GM21526 (cell line): ENCODE measurements at regions not wholly inside any gene's neighbourhood (a gene's known extent, or its start where the extent isn't known, plus 50 kb on each side); places are given as distances from the start of the nearest gene placed in this dataset.
"Not testable (repeated sequence)": the region's sequence is repeated elsewhere in the genome, so short reads cannot be mapped to it uniquely, and the experiment has no call there.

Experiments
- ATAC-seq: cut with Tn5 transposase; IDR thresholded peaks from one replicate; pipeline ENCODE4 v1.9.1; 2021; ENCODE audit warnings: moderate library complexity; ENCODE audit not compliant: unreplicated experiment, low FRiP score

DNA sequence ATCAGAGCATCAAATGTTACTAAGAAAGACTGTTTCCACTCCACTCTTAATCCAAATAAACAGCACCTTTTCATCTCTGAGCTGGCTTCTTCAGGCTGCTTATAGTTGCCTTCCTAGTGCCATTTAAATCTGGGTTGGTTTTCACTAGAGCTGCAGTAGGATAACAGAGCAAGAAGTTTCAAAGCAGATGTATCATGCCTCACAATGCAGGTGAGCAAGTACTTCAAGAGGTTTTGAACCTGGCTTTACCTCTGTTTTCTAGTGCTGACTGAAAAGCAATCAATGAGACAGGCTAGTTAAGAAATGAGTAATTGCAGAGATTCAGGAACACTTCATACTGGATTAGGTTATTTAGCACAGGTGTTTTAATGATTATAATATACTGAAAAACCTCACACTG, 147.7 kb upstream of the SATB1 start:
- no peak for ATAC-seq

DNA sequence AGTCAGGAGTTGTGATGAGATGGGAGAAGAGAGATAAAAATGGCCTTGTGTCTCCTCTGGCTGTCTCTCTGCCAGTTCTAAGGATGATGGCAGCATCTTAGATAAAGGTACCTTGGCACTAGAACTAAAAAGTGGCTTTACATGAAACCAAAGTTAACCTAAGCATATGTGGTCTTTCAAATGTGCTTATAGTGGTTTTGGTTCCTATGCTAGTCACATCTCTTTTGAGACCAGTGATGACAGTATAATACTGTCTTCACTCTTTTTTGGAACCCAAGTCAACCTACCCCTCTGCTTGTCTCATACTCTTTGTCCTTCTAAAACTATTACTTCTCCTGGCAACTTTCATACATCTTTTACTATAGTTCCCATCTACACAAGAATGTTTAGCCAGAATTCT, 142.2 kb upstream of the SATB1 start:
- no peak for ATAC-seq

DNA sequence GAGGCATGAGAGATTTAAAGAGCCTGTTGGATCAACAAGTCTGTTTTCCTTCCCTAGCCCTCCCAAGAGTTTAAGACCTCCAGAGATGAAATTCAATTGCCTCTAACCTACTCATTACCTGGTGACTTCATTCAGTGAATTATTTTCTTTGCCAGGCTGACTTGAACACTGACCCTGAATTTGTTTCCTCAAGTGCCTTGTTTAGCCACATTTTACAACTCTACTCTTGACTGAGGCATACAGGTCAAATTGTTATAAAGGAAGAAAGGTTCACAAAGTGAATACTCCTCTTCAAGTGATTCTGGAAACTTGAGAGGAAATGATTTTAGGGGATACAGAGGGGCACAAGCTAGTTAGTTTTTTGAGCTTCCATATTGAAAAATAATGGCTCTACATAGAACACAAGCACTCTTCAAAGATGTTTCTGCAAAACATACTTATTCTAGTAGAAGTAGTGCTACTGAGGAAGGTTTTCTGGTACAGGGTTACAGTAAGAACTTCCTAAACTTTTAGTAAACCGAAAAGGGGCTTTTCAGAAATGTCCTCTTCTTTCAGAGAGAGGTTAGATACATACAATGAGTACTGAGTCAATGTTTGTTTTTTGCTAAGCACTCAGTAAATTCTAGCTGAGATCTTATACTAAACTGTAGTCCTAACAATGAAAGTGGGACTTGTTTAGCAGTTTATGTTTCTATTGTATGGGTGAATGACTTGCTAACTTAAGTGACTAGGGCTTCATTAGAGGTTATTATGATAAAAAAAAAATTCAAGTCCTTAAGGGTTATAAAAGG, 137.4 kb upstream of the SATB1 start:
- no peak for ATAC-seq

GRCh38 chr3:18559331-18559842, 134.2 kb upstream of the SATB1 start:
- ATAC-seq: peak; percentile 68

- ATAC-seq: no peak
Measured at GRCh38 chr3:18558507-18558906, 133.4 kb upstream of the SATB1 start.

DNA sequence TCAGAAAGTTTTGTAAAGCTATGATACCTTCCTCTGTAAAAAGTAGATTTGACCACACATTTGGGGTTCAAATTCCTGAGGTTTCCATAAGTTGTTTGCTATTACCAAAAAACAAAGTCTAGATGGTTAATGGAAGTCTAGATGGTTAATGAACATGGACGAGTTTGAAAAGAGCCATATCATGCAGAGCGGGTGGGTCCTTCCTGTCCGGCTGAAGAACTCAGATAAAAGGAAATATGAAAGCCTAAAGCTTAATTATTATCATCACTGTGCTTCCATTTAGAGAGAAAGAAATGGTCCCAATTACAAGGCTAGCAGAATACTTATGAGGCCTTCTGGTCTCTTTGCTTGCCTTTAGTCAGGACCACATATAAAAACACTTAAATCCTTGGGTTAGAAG, 132.1 kb upstream of the SATB1 start:
- no peak for ATAC-seq

DNA sequence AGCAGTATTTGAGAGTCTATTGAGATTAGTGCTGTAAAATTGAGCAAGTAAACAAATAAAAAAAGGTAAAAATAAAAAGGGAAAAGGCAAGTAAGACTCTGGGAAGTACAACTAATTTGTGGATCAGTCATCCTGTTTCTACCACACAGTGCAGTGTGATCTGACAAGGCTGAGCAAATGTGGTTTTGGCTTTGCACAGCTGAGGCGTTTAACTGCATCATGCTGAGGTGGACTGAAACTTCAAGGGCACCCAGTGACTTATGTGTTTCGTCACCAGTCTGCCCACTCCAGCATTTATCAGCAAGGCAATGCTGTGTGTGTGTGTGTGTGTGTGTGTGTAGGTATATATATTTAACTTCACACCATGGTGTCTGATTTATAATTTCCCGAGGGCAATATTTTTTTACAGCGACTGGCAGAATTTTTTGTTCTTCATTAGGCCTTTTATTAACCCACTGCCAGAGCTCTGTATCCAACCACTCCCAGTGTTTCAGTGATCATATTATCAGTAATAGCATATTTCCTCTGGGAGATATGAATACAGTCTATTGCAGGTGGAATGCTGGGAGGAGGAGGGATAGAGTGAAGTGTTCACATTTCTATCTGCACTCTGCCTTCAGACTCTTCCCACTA, 131.5 kb upstream of the SATB1 start:
- peak; percentile 67 for ATAC-seq

DNA sequence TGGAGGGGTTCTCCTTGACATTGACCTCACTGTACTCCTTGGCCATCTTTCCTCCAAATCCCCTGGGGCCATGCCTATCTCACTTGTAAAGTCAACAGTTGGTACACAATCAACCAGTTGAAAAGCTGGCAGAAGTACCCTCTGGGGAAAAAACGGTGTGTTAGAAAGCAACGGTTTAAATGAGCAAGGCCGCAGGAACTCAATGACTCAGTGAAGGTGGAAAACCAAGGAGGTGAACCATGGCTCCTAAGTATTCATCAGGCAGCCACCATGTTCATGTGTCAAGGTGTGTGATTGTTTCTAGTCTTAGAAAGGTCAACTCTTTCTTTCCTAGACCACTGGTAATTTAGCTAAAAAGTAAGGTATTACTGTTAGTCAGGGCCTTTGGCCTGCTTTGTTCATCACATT, 130.9 kb upstream of the SATB1 start:
- ATAC-seq: no peak

GRCh38 chr3:18552579-18553105, 127.5 kb upstream of the SATB1 start:
- not testable (repeated sequence) for ATAC-seq

GRCh38 chr3:18546632-18547031, 121.5 kb upstream of the SATB1 start:
- ATAC-seq: no peak

DNA sequence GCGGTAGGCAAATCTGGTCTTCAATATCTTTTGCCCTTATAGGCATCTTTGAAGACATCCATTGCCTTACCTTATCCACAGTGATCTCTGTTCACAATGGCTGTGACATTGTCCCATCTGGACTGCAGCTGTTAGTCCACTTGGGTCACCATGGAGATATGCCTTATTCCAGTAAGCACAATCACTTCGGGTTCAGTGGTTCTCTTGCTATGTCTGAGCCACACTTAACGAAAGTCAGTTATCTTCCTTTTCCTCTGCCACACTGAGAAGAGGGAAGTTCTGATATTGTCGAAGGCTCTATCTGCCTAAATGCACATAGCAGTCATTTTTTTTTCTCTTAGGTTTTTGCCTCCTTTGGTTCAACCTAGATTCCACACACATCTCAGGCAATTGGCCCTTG, 119.0 kb upstream of the SATB1 start:
- ATAC-seq: no peak

DNA sequence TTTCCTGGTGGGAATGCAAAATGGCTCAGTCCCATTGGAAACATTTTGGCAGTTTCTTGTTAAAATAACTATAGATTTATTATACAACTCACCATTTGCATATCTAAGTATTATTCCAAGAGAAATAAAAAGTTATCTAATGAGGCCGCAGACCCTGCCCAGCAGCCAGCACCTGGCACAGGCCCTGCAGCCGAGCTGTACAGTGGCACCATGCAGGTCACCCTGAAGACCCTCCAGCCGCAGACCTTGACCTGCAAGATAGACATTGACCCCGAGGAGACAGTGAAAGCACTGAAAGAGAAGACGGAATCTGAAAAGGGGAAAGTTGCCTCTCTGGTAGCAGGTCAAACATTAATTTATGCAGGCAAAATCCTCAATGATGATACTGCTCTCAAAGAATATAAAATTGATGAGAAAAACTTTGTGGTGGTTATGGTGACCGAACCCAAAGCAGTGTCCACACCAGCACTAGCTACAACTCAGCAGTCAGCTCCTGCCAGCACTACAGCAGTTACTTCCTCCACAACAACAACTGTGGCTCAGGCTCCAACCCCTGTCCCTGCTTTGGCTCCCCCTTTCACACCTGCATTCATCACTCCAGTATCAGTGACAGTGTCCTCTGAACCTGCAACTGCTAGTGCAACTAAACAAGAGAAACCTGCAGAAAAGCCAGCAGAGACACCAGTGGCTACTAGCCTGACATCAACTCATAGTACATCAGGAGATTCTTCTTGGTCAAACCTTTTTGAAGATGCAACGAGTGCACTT, 113.5 kb upstream of the SATB1 start:
- no peak for ATAC-seq

DNA sequence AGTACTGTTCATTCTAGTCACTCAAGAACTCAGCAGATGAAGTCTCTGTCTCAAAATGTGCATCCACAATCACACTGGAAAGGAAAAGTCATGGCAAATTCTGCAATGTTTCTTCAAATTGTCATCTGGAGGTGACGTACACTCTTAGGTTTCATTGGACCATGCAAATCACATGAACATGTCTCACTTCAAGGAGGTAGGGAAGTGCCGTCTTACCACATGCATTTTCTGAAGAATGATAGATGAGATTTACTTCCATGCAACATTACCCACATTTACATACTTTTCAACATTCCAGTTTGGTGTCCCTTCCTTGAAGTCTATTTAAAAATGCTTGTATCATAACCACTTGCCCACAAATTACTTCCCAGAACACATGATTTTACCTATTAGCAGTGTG, 107.9 kb upstream of the SATB1 start:
- ATAC-seq: no peak

DNA sequence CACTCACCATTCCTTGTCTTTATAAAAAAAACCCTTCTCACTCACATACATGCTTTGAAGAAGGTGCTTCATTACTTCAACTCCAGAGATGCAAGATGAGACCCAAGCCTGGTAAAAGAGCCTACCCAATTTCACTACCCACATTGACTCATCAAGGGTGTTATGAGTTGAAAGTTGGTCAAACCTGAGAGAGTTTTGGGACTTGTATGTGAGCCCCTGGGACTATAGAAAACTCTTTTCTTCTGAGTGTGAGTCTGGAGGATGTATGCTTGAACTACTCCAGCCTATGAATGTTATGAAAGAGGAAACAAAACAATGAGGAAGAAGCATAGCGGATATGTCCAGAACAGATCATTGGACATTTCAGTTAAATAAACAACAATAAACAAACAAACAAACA, 106.5 kb upstream of the SATB1 start:
- ATAC-seq: peak; percentile 60

GRCh38 chr3:18529631-18530030, 104.5 kb upstream of the SATB1 start:
- no peak for ATAC-seq

DNA sequence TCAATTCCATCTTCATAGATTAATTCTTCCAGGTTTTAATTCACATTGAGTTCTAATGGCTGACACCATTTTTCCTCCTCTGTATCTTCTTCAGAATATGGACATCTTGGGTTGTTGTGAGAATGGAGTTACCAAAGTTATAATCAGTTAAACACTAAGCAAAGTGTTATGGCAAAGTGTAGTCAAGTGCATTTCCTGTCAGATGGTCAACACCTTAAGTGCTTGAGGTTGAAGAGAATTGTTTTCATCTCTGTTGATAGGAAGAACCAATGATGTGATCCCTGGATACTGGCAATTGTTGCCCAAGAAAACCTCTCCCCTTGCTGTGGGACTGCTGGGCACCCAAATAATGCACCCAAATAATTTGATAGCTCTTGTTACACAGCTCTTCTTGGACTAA, 102.6 kb upstream of the SATB1 start:
- ATAC-seq: no peak

DNA sequence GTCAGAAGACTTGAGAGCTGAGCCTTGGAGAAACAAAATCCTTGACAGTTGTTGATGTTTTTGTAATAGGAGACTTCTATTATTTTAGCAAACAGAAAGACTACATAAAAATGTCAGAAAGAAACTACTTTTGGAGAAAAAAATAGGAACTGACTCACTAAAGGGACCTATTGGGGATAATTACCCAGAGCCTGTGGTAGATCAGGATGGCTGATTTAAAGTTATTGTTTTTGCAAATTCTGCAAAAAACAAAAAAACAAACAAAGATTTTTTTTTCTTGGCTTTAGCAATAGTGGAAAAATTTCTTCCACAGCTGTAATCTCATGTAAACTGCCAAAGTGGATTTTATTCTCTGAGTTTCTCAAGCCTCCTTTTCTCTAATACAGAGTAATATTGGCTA, 101.5 kb upstream of the SATB1 start:
- no peak for ATAC-seq

GRCh38 chr3:18516170-18516569, 91.0 kb upstream of the SATB1 start:
- ATAC-seq: not testable (repeated sequence)

DNA sequence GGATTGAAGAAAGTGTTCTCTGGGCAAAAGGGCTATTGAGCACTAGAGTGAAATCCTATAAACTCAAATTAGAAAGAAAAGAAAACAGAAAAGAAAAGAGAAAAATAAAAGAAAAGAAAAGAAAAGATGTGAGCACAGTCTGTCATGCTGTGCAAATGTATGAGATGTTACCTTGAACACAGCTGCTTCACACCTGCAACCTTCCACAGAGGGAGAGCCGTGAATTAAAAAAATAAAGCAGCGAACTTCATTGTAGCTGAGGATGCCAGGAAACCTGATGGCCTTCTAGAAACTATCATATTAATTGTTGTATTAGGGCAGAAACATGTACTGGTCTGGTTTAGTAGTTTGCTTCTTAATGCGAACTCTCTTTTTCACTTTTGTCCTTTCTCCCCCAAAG, 88.0 kb upstream of the SATB1 start:
- ATAC-seq: no peak

- no peak for ATAC-seq
Measured at GRCh38 chr3:18512007-18512406, 86.9 kb upstream of the SATB1 start.

DNA sequence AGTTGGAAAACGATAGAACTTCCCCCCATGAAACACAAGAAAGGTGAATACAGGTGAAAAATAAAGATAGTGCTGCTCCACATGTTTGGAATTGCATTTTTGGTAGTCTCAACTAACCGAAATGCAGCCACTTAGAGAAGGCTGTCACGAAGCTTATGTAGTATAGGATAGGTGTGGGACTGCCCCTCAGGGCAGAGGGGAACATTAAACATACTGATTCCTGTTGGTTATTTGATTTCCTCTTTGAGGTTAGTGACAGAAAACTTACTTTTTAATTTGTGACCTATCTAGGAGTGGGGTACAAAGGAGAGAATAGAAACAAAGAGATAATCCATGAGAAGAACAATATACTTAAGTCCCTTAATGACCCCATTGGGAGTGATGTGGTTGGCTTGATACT, 85.8 kb upstream of the SATB1 start:
- no peak for ATAC-seq
